ENCODE measurements at regions not wholly inside any gene's neighbourhood (a gene's known extent, or its start where the extent isn't known, plus 50 kb on each side); places are given as distances from the start of the nearest gene placed in this dataset.

- no peak overlapping the region for H3K4me3 ChIP-seq
- H3K27ac ChIP-seq: no peak overlapping the region
- no peak for TF ChIP-seq CTCF (IDR thresholded peaks at IDR 0.05)
- DNase-seq (ENCODE audit: low spot score): no peak
Measured at GRCh38 chr7:156151078-156151477, 338.8 kb upstream of the SHH start.

- Histone ChIP-seq H3K4me3 (no peak overlapping the region), H3K27ac (no peak overlapping the region)
- no peak for TF ChIP-seq CTCF (IDR thresholded peaks at IDR 0.05)
- no peak for DNase-seq (ENCODE audit: low spot score)
Measured at GRCh38 chr7:156148995-156149394, 336.7 kb upstream of the SHH start.

GRCh38 chr7:156148547-156148946 is 336.3 kb upstream of the SHH start:
- Histone ChIP-seq H3K4me3 (no peak overlapping the region), H3K27ac (no peak overlapping the region)
- no peak for TF ChIP-seq CTCF (IDR thresholded peaks at IDR 0.05)
- DNase-seq (ENCODE audit: low spot score): no peak

- no peak overlapping the region for H3K4me3 ChIP-seq
- DNase-seq (ENCODE audit: low spot score): no peak
- TF ChIP-seq CTCF (IDR thresholded peaks at IDR 0.05): no peak
- H3K27ac ChIP-seq: no peak overlapping the region
Measured at GRCh38 chr7:156147756-156148504, 335.7 kb upstream of the SHH start.

- Histone ChIP-seq H3K27ac (no peak overlapping the region), H3K4me3 (no peak overlapping the region)
- DNase-seq (ENCODE audit: low spot score): no peak
- TF ChIP-seq CTCF (IDR thresholded peaks at IDR 0.05): no peak
Measured at GRCh38 chr7:156147104-156147503, 334.8 kb upstream of the SHH start.

GRCh38 chr7:156145996-156146395 is 333.7 kb upstream of the SHH start:
- H3K4me3 ChIP-seq: no peak overlapping the region
- H3K27ac ChIP-seq: no peak overlapping the region
- no peak for TF ChIP-seq CTCF (IDR thresholded peaks at IDR 0.05)
- no peak for DNase-seq (ENCODE audit: low spot score)

GRCh38 chr7:156145184-156145583 is 332.9 kb upstream of the SHH start:
- TF ChIP-seq CTCF (IDR thresholded peaks at IDR 0.05): no peak
- DNase-seq (ENCODE audit: low spot score): no peak
- Histone ChIP-seq H3K4me3 (no peak overlapping the region), H3K27ac (no peak overlapping the region)

Data from coronary artery (tissue), 2 donors.